ENCODE measurements at regions not wholly inside any gene's neighbourhood (a gene's known extent, or its start where the extent isn't known, plus 50 kb on each side); places are given as distances from the start of the nearest gene placed in this dataset.

- in situ Hi-C loops (cut with MboI; ENCODE audit: low pct_unique_long_range_greater_than_20kb, low sequenced_read_pairs, unreplicated experiment), result no loop called here
- DNase-seq (ENCODE audit: low spot score), result no peak
- no peak for TF ChIP-seq CTCF (IDR thresholded peaks at IDR 0.05; ENCODE audit: extremely low read depth, insufficient read depth, missing control alignments)
Measured at GRCh38 chr14:83534995-83535394, 1994.9 kb upstream of the FLRT2 start.

- in situ Hi-C loops (cut with MboI; ENCODE audit: low pct_unique_long_range_greater_than_20kb, low sequenced_read_pairs, unreplicated experiment), result no loop called here
- no peak for DNase-seq (ENCODE audit: low spot score)
- no peak for TF ChIP-seq CTCF (IDR thresholded peaks at IDR 0.05; ENCODE audit: extremely low read depth, insufficient read depth, missing control alignments)
Measured at GRCh38 chr14:83535444-83535843, 1994.5 kb upstream of the FLRT2 start.

DNA sequence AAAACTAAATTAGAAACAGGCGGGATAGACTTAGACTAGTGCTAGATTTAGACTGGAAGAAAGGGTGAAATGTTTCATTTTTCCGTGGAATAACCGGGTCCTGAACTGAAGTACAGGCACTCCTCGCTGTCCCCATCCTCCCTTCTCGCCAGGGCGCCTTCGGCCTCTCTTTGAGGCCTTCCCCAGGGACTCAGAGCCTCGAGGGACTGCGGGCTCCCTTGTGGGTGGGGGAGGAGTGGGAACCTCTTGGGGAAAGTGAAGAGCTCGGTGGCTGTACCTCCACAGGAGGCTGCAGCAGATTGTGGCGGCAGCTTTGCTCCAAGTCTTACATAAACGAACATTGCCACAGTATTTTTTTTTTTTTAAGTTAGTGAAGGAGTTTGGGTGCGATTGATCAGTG, 1988.8 kb upstream of the FLRT2 start:
- no peak for DNase-seq (ENCODE audit: low spot score)
- in situ Hi-C loops (cut with MboI; ENCODE audit: low pct_unique_long_range_greater_than_20kb, low sequenced_read_pairs, unreplicated experiment), result no loop called here
- TF ChIP-seq CTCF (IDR thresholded peaks at IDR 0.05; ENCODE audit: extremely low read depth, insufficient read depth, missing control alignments), result no peak

GRCh38 chr14:83548061-83548839, 1981.7 kb upstream of the FLRT2 start:
- no peak for DNase-seq (ENCODE audit: low spot score)
- in situ Hi-C loops (cut with MboI; ENCODE audit: low pct_unique_long_range_greater_than_20kb, low sequenced_read_pairs, unreplicated experiment), result no loop called here
- no peak for TF ChIP-seq CTCF (IDR thresholded peaks at IDR 0.05; ENCODE audit: extremely low read depth, insufficient read depth, missing control alignments)

DNA sequence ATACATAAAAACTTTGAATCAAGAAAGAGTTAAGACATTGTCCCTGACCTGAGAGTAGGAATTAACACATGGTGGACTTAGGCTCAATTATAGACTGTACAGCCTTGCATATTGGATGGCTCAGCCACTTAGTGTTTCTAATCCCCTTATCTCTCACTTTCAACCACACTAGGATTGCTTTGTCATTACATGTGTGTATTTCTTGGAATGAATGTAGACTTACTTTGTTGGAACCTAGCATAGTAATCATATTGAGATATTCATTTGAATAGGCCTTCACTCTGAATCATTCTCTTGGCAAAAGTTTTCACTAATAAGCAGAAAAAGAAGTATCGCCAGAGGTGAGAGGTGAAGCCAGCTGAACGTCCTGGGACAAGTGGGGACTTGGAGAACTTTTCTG, 1973.9 kb upstream of the FLRT2 start:
- in situ Hi-C loops (cut with MboI; ENCODE audit: low pct_unique_long_range_greater_than_20kb, low sequenced_read_pairs, unreplicated experiment), result no loop called here
- no peak for TF ChIP-seq CTCF (IDR thresholded peaks at IDR 0.05; ENCODE audit: extremely low read depth, insufficient read depth, missing control alignments)
- no peak for DNase-seq (ENCODE audit: low spot score)

DNA sequence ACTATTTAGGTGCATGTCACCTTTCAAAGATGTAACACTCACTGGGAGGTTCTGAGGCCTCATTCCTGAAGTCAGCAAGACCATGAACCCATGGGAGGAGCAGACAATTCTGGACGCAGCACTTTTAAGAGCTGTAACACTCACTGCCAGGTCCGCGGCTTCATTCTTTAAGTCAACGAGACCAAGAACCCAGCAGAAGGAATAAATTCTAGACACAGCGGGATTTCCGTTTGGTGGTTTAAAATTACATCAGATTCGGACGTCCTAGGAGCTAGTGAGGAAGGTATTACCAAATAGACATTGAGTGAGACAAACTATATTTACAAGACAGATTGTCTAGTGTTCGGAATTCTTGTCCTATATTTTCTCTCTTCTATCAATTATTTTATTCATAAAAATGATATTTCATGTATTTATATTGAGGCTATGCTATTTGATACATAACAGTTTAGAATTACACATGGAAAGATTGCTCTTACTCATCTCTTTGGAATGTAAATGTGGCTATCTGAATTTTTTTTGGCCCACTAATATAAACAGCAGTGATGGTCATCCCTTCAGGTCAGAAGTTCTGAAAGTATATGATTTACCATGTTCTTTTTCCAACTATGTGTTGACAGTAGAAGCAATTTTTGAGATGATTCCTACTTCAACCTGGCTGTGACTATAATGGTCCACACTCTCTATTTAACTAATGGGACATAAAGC, 1973.0 kb upstream of the FLRT2 start:
- DNase-seq (ENCODE audit: low spot score), result no peak
- no peak for TF ChIP-seq CTCF (IDR thresholded peaks at IDR 0.05; ENCODE audit: extremely low read depth, insufficient read depth, missing control alignments)
- in situ Hi-C loops (cut with MboI; ENCODE audit: low pct_unique_long_range_greater_than_20kb, low sequenced_read_pairs, unreplicated experiment), result no loop called here
